ENCODE measurements at regions not wholly inside any gene's neighbourhood (a gene's known extent, or its start where the extent isn't known, plus 50 kb on each side); places are given as distances from the start of the nearest gene placed in this dataset.

DNA sequence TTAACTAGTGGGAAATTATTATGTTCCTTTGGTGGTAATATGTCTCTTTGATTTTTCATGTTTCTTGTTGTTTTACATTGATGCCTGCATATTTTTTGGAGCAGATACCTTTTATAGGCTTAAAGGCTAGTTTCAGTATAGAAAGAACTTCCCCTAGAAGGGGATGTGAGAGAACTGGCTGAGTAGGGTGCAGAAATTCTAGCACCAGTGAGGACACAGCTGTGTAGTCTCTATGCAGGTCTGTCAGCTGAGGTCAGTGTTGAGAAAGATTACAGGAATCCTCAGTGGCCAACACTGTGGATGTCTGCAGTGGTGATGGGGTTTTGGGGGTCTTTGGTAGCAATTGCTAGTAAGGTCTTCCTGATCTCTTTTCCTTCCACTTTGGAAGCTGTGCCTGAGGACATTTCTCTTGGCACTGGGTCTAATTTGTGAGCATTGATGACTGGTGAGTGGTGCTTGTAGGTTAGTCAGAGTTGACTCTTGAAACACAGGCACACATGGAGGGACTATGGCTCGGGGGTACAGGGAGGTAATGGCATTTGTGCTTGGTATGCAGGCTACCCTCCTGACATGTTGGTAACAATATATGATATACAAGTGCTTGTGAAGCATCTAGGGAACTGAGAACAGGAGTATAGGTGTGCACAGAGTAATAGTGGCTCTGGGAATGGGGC is 221.4 kb downstream of the SPATA31D1 start:
- TF ChIP-seq, protein P1, sequence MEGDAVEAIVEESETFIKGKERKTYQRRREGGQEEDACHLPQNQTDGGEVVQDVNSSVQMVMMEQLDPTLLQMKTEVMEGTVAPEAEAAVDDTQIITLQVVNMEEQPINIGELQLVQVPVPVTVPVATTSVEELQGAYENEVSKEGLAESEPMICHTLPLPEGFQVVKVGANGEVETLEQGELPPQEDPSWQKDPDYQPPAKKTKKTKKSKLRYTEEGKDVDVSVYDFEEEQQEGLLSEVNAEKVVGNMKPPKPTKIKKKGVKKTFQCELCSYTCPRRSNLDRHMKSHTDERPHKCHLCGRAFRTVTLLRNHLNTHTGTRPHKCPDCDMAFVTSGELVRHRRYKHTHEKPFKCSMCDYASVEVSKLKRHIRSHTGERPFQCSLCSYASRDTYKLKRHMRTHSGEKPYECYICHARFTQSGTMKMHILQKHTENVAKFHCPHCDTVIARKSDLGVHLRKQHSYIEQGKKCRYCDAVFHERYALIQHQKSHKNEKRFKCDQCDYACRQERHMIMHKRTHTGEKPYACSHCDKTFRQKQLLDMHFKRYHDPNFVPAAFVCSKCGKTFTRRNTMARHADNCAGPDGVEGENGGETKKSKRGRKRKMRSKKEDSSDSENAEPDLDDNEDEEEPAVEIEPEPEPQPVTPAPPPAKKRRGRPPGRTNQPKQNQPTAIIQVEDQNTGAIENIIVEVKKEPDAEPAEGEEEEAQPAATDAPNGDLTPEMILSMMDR (IDR thresholded peaks at IDR 0.05; ENCODE audit: poor library complexity, severe bottlenecking), result no peak
- no peak for TF ChIP-seq EZH2 (IDR thresholded peaks at IDR 0.05; ENCODE audit: borderline replicate concordance, insufficient read depth, low read length, poor library complexity, severe bottlenecking)
- no peak for TF ChIP-seq SMC3 (conservative IDR thresholded peaks at IDR 0.05; ENCODE audit: poor library complexity)
- TF ChIP-seq, protein P2, sequence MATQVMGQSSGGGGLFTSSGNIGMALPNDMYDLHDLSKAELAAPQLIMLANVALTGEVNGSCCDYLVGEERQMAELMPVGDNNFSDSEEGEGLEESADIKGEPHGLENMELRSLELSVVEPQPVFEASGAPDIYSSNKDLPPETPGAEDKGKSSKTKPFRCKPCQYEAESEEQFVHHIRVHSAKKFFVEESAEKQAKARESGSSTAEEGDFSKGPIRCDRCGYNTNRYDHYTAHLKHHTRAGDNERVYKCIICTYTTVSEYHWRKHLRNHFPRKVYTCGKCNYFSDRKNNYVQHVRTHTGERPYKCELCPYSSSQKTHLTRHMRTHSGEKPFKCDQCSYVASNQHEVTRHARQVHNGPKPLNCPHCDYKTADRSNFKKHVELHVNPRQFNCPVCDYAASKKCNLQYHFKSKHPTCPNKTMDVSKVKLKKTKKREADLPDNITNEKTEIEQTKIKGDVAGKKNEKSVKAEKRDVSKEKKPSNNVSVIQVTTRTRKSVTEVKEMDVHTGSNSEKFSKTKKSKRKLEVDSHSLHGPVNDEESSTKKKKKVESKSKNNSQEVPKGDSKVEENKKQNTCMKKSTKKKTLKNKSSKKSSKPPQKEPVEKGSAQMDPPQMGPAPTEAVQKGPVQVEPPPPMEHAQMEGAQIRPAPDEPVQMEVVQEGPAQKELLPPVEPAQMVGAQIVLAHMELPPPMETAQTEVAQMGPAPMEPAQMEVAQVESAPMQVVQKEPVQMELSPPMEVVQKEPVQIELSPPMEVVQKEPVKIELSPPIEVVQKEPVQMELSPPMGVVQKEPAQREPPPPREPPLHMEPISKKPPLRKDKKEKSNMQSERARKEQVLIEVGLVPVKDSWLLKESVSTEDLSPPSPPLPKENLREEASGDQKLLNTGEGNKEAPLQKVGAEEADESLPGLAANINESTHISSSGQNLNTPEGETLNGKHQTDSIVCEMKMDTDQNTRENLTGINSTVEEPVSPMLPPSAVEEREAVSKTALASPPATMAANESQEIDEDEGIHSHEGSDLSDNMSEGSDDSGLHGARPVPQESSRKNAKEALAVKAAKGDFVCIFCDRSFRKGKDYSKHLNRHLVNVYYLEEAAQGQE (IDR thresholded peaks at IDR 0.05; ENCODE audit: borderline replicate concordance), result no peak
- no peak for TF ChIP-seq MXI1 (conservative IDR thresholded peaks at IDR 0.05; ENCODE audit: poor library complexity, severe bottlenecking)
